Left lung (tissue), 4 donors: ENCODE measurements at regions not wholly inside any gene's neighbourhood (a gene's known extent, or its start where the extent isn't known, plus 50 kb on each side); places are given as distances from the start of the nearest gene placed in this dataset.

Experiments used
- ATAC-seq: fragments of 200-7000 bp; cut with Tn5 transposase; one replicate; pipeline ENCODE4 v1.9.1; 2020; ENCODE audit warnings: moderate library complexity
- DNase-seq, 4 donors: peaks; one replicate each; pipeline ENCODE4 v3.0.0-alpha.2; 2013 to 2020
- H3K27ac ChIP-seq, 2 donors: fragments of 200-600 bp; sonication (generic) in 1 of 2; one replicate each; pipeline versions ENCODE4 v1.5.0 to v1.8.0; 2020 to 2021
- H3K27me3 ChIP-seq, 2 donors: fragments of 200-600 bp; sonication (generic) in 1 of 2; one replicate each; pipeline versions ENCODE4 v1.5.0 to v1.8.0; 2020 to 2021
- H3K36me3 ChIP-seq, 2 donors: fragments of 200-600 bp; sonication (generic) in 1 of 2; one replicate each; pipeline versions ENCODE4 v1.5.0 to v1.8.0; 2020 to 2021
- H3K4me1 ChIP-seq, 2 donors: fragments of 200-600 bp; one replicate each; pipeline ENCODE4 v1.8.0; 2021
- H3K4me3 ChIP-seq, 2 donors: fragments of 200-600 bp; sonication (generic) in 1 of 2; one replicate each; pipeline versions ENCODE4 v1.5.0 to v1.8.0; 2020 to 2021; ENCODE audit warnings: mild to moderate bottlenecking in 1 of 2
- H3K9me3 ChIP-seq, 2 donors: fragments of 200-600 bp; sonication (generic) in 1 of 2; one replicate each; pipeline versions ENCODE4 v1.5.0 to v1.8.0; 2020 to 2021
- intact Hi-C, 2 donors: fragments of 100-400 bp; cut with DNase I; formaldehyde crosslinking; loops; one replicate each; pipeline versions ENCODE4 v1.11.2 to v1.14.2; 2022
- TF ChIP-seq, protein P1 (sequence below), 2 donors: fragments of 200-600 bp; sonication (generic) in 1 of 2; IDR thresholded peaks; one replicate each; pipeline versions ENCODE4 v1.5.0 to v1.8.0; 2021; ENCODE audit warnings: antibody characterized with exemption in 2 of 2
- donor health status: DM: no; HTN: yes; CAD: no.
- donor health status: DM: no; HTN: no; CAD: no.

DNA sequence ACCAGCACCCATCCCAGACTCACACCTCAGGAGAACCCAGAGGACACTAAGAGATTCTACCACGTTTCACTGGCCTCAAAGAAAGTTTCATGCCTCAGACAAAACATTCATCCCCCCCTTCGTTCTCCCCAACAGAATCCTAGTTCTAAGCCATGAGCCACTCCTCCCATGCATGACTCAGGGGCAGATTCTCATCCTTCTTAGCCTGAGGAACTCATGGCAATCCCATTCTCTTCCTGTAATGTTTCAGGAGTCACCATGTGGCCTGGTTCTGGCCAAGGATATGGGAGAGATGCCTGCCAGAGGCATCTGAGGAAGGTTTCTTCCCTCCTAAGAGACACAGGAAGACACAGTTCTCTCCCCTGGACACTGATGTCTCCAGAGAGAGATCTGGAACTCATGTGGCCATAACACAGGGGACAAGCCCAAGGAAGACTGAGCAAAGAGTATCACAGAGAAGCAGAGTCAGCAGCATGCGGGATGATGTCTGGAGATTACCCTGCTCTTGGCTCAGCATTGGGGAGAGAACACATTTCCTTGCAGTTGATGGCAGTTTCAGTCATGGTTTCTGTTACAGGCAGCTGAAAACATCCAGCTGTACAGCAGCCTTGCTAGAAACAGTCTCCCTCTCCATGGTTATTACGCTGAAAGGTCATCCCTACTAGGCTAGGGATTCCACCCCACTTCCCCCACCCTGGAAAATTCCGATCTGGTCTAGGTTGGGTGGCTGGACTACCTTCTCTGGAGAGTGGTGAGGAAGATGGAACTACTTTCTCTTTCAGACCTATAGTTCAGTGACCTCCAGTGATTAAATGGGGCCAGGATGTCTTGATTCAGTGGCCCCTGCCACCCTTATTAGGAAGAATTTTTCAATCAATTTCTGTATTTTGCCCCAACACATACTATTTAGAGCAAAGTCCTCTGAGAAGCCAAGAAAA, 115.4 kb downstream of the ZNF608 start:
- no peaks in the 10 kb centered on the region for H3K27me3 ChIP-seq
- DNase-seq (peak in 2 of 4 donors; percentile 33 to 81), ATAC-seq (no peak)
- H3K4me1 ChIP-seq: peaks cover 0 to 5% of the 10 kb centered on the region in 2 donors
- intact Hi-C loops: no loop called here
- H3K36me3 ChIP-seq: no peaks in the 10 kb centered on the region
- no peak overlapping the region for H3K27ac ChIP-seq
- no peak overlapping the region for H3K4me3 ChIP-seq
- TF ChIP-seq, protein P1, sequence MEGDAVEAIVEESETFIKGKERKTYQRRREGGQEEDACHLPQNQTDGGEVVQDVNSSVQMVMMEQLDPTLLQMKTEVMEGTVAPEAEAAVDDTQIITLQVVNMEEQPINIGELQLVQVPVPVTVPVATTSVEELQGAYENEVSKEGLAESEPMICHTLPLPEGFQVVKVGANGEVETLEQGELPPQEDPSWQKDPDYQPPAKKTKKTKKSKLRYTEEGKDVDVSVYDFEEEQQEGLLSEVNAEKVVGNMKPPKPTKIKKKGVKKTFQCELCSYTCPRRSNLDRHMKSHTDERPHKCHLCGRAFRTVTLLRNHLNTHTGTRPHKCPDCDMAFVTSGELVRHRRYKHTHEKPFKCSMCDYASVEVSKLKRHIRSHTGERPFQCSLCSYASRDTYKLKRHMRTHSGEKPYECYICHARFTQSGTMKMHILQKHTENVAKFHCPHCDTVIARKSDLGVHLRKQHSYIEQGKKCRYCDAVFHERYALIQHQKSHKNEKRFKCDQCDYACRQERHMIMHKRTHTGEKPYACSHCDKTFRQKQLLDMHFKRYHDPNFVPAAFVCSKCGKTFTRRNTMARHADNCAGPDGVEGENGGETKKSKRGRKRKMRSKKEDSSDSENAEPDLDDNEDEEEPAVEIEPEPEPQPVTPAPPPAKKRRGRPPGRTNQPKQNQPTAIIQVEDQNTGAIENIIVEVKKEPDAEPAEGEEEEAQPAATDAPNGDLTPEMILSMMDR (IDR thresholded peaks at IDR 0.05): no peak
- H3K9me3 ChIP-seq: no peaks in the 10 kb centered on the region

DNA sequence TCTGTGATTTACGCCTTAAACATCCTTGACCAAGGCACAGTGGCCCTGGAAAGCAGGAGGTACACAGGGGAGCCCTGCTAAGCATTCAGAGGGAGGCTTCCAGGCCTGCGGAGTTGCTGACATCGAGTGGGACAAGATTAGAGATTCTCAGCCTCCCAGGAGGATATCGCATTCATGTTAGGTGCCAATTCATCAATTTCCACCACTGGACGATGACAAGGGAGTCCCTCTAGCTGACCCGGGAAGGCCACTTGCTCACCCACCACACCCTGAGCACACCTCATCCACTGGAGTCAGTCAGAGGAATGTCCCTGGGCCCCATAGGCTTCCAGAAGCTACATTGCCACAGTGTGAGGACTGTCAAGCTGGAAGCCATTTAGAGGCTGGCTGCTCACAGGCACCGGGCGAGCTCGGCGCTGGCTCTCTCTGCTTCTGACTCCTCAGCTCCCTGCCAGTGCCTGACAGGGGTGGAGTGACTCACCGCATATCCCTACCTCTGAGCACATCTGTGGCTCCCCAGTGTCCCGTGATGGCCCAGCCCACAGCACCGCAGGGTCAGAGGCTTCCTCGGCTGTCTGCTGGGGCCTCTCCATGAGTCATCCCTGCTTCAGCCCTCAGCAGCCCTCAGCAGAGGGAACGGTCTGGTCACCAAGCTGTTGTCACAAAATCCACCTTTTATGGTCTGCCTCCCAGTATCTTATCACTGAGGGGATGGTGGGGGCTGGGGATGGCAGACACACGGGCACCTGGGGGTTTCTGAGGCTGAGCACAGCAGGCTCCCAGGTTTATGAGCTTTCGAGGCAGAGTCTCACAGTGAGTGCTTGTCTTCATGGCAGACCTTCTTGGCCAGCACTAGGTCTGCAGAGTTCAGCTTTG, 117.5 kb downstream of the ZNF608 start:
- H3K27ac ChIP-seq: no peak overlapping the region
- peak in 2 of 4 donors; percentile 54 to 64 for DNase-seq
- intact Hi-C loops: no loop called here
- TF ChIP-seq, protein P1 (IDR thresholded peaks at IDR 0.05): no peak
- H3K27me3 ChIP-seq: no peaks in the 10 kb centered on the region
- no peaks in the 10 kb centered on the region for H3K4me1 ChIP-seq
- no peaks in the 10 kb centered on the region for H3K36me3 ChIP-seq
- H3K4me3 ChIP-seq: no peak overlapping the region
- no peaks in the 10 kb centered on the region for H3K9me3 ChIP-seq
- ATAC-seq: peak; percentile 66

DNA sequence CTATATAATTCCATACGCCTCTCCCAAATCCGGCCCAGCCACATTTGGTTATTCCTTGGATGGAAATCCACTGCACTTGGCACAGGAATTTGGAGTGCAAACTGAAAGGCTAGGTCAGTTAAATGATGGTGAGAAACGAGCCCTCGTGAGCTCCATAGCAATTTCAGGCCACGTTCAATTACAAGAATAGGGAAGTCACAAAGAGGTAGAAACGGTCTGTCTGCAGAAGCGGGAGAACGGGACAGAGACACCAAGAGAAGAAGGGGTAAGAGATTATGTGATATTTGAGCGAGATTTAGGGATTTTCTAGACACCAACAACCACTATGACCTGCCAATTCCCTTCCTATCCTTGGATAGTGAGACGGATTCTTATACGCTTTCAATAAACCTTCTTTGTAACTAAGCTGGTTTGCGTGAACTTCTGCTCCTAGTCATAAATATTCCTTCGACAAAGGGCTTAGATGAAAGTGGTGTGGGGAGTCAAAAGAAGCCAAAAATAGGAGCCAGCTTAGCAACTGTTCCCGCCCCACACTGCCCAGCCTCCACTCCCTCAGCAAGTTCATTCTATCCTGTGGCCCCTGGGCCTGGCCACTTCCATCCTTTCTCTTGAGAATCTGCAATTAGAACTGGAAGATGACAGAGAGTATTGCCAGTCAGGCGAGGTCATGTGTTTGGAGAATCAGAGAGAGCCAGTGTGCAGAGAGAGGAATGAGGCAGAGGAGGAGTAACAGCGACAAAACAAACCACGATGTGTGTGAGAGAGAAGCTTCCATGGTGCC, 118.4 kb downstream of the ZNF608 start:
- Histone ChIP-seq H3K36me3 (no peaks in the 10 kb centered on the region), H3K4me3 (no peak overlapping the region), H3K27me3 (no peaks in the 10 kb centered on the region), H3K9me3 (no peaks in the 10 kb centered on the region), H3K27ac (no peak overlapping the region), H3K4me1 (no peaks in the 10 kb centered on the region)
- ATAC-seq (no peak), DNase-seq (no peak)
- intact Hi-C loops: no loop called here
- TF ChIP-seq, protein P1 (IDR thresholded peaks at IDR 0.05): no peak

DNA sequence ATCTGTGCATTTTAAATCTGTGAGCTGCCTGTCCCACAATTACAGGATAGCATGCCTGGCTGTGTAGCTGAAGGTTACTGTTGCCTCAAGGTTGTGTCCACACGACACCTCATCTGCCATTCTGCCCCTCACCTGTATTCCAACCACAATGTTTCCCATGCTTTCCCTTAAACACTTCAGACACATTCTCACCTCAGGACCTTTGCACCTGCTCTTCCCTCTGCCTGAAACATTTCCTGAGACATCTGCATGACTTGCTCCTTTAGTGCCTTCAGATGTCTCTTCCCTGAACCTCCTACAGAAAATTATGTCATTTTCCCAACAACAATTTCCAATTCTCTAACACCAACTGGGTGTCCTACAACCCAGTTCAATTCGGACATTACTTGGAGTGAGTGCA, 120.4 kb downstream of the ZNF608 start:
- intact Hi-C loops: no loop called here
- no peak for ATAC-seq
- H3K4me3 ChIP-seq: no peak overlapping the region
- no peaks in the 10 kb centered on the region for H3K4me1 ChIP-seq
- no peak overlapping the region for H3K27ac ChIP-seq
- no peaks in the 10 kb centered on the region for H3K36me3 ChIP-seq
- H3K9me3 ChIP-seq: no peaks in the 10 kb centered on the region
- no peak for DNase-seq
- TF ChIP-seq, protein P1 (IDR thresholded peaks at IDR 0.05): no peak
- no peaks in the 10 kb centered on the region for H3K27me3 ChIP-seq
